Inflammatory macrophage treated with lipopolysaccharide for 4 hours (primary cell): ENCODE measurements at regions not wholly inside any gene's neighbourhood (a gene's known extent, or its start where the extent isn't known, plus 50 kb on each side); places are given as distances from the start of the nearest gene placed in this dataset.

Experiments used
- DNase-seq: peaks from one replicate; pipeline ENCODE4 v3.0.0-alpha.2; 2020

GRCh38 chr7:33729726-33730125 lies 175.6 kb upstream of the BMPER start:
- no peak for DNase-seq

- no peak for DNase-seq
Measured at GRCh38 chr7:33730958-33731357, 174.4 kb upstream of the BMPER start.

GRCh38 chr7:33731912-33732311 lies 173.4 kb upstream of the BMPER start:
- DNase-seq, result no peak

GRCh38 chr7:33732462-33732861 lies 172.9 kb upstream of the BMPER start:
- DNase-seq, result no peak

GRCh38 chr7:33733870-33734650 lies 171.3 kb upstream of the BMPER start:
- no peak for DNase-seq

GRCh38 chr7:33735403-33735802 lies 169.9 kb upstream of the BMPER start:
- DNase-seq, result no peak

- no peak for DNase-seq
Measured at GRCh38 chr7:33736521-33737221, 168.7 kb upstream of the BMPER start.

- no peak for DNase-seq
Measured at GRCh38 chr7:33738260-33738935, 166.9 kb upstream of the BMPER start.

- no peak for DNase-seq
Measured at GRCh38 chr7:33739286-33739685, 166.1 kb upstream of the BMPER start.

GRCh38 chr7:33742521-33742920 lies 162.8 kb upstream of the BMPER start:
- no peak for DNase-seq

GRCh38 chr7:33742999-33743587 lies 162.2 kb upstream of the BMPER start:
- DNase-seq, result no peak

- DNase-seq, result no peak
Measured at GRCh38 chr7:33743594-33743993, 161.7 kb upstream of the BMPER start.

- DNase-seq, result peak; percentile 46
Measured at GRCh38 chr7:33744293-33745075, 160.9 kb upstream of the BMPER start.

GRCh38 chr7:33745934-33746333 lies 159.4 kb upstream of the BMPER start:
- no peak for DNase-seq

- DNase-seq, result no peak
Measured at GRCh38 chr7:33748793-33749192, 156.5 kb upstream of the BMPER start.

- DNase-seq, result no peak
Measured at GRCh38 chr7:33750177-33750576, 155.2 kb upstream of the BMPER start.

- no peak for DNase-seq
Measured at GRCh38 chr7:33751443-33751842, 153.9 kb upstream of the BMPER start.

GRCh38 chr7:33753881-33754525 lies 151.3 kb upstream of the BMPER start:
- DNase-seq, result no peak

GRCh38 chr7:33754933-33755928 lies 150.1 kb upstream of the BMPER start:
- no peak for DNase-seq

- no peak for DNase-seq
Measured at GRCh38 chr7:33757050-33757449, 148.3 kb upstream of the BMPER start.
